ENCODE measurements at regions not wholly inside any gene's neighbourhood (a gene's known extent, or its start where the extent isn't known, plus 50 kb on each side); places are given as distances from the start of the nearest gene placed in this dataset.

DNA sequence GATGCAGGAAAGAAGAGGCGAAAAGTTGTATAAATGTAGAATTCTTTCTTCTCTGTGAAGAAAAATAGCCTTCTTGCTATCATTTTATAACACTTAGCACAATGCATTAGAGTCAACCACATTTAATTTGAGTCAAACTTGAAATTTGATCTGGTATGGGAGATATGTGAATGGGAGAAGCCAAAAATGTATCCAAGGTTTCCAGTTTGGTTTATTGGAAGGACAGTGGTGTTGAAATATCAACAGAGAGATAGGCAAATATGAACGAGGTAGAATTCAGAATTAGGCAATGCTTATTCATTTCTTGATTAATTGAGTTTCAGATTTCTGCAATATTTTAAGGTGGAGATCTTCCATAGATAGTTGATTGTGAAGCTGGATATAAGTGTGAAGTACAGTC lies 991.9 kb upstream of the CHAC2 start:
- H3K27me3 ChIP-seq (ENCODE audit: low read length) = no peaks in the 10 kb centered on the region
- H4K20me1 ChIP-seq (ENCODE audit: low read depth, low read length) = no peaks in the 10 kb centered on the region

DNA sequence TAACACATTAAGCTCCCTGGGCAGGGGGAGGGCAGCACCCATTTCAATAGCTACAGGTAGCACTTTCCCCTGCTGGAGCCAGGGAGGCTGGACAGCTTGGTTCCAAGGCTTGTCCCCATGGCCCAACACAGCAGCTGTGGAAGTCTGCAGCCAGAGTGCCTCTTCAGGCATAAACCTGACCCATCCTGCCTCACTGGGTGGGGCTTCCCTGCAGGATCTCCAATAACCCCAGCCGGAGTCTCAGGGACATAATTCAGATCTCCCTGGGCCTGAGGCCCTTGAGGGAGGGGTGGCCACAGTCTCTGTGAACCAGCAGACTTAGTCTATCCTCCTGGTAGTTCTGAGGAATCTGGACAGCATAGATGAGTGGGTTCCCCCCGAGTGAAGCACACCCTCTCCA lies 1001.9 kb upstream of the CHAC2 start:
- Histone ChIP-seq H3K27me3 (ENCODE audit: low read length) (no peaks in the 10 kb centered on the region), H3K79me2 (ENCODE audit: insufficient read depth, low read length) (no peaks in the 10 kb centered on the region), H3K36me3 (ENCODE audit: low read length) (no peaks in the 10 kb centered on the region), H3K4me3 (ENCODE audit: insufficient read depth, low read length, poor library complexity, severe bottlenecking) (no peak overlapping the region), H3K4me2 (ENCODE audit: low read depth, low read length, poor library complexity, severe bottlenecking) (no peak overlapping the region), H4K20me1 (ENCODE audit: low read depth, low read length) (no peaks in the 10 kb centered on the region), H3F3A (ENCODE audit: insufficient read depth) (no peaks in the 10 kb centered on the region; the same call in 1 of the 2 replicates), H3K27ac (ENCODE audit: low read depth, low read length) (no peak overlapping the region), H2AFZ (ENCODE audit: low read depth, low read length, severe bottlenecking) (no peak overlapping the region), H3K9me2 (replicated peaks; ENCODE audit: insufficient read depth, low read length) (no peaks in the 10 kb centered on the region), H3K9ac (ENCODE audit: low read length) (no peak overlapping the region), H3K9me3 (ENCODE audit: insufficient read depth, low read length) (no peaks in the 10 kb centered on the region)
- no peak for TF ChIP-seq EZH2phosphoT487 (conservative IDR thresholded peaks at IDR 0.05; ENCODE audit: low read length)
- TF ChIP-seq, protein P1, sequence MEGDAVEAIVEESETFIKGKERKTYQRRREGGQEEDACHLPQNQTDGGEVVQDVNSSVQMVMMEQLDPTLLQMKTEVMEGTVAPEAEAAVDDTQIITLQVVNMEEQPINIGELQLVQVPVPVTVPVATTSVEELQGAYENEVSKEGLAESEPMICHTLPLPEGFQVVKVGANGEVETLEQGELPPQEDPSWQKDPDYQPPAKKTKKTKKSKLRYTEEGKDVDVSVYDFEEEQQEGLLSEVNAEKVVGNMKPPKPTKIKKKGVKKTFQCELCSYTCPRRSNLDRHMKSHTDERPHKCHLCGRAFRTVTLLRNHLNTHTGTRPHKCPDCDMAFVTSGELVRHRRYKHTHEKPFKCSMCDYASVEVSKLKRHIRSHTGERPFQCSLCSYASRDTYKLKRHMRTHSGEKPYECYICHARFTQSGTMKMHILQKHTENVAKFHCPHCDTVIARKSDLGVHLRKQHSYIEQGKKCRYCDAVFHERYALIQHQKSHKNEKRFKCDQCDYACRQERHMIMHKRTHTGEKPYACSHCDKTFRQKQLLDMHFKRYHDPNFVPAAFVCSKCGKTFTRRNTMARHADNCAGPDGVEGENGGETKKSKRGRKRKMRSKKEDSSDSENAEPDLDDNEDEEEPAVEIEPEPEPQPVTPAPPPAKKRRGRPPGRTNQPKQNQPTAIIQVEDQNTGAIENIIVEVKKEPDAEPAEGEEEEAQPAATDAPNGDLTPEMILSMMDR (IDR thresholded peaks at IDR 0.05; ENCODE audit: insufficient read depth, low read length, poor library complexity, severe bottlenecking) = no peak

More for the DNA sequence above, 991.9 kb upstream of the CHAC2 start:
- no peak for TF ChIP-seq EZH2phosphoT487 (conservative IDR thresholded peaks at IDR 0.05; ENCODE audit: low read length)
- TF ChIP-seq, protein P1 (IDR thresholded peaks at IDR 0.05; ENCODE audit: insufficient read depth, low read length, poor library complexity, severe bottlenecking) = no peak
- H3K9me2 ChIP-seq (replicated peaks; ENCODE audit: insufficient read depth, low read length) = no peaks in the 10 kb centered on the region
- H3F3A ChIP-seq (ENCODE audit: insufficient read depth) = no peaks in the 10 kb centered on the region
- H3K9me3 ChIP-seq (ENCODE audit: insufficient read depth, low read length) = no peaks in the 10 kb centered on the region
- no peak overlapping the region for H3K9ac ChIP-seq (ENCODE audit: low read length)
- H3K4me2 ChIP-seq (ENCODE audit: low read depth, low read length, poor library complexity, severe bottlenecking) = no peak overlapping the region
- H3K79me2 ChIP-seq (ENCODE audit: insufficient read depth, low read length) = no peaks in the 10 kb centered on the region
- H2AFZ ChIP-seq (ENCODE audit: low read depth, low read length, severe bottlenecking) = no peak overlapping the region
- H3K36me3 ChIP-seq (ENCODE audit: low read length) = no peaks in the 10 kb centered on the region
- H3K4me3 ChIP-seq (ENCODE audit: insufficient read depth, low read length, poor library complexity, severe bottlenecking) = no peak overlapping the region
- no peak overlapping the region for H3K27ac ChIP-seq (ENCODE audit: low read depth, low read length)

DNA sequence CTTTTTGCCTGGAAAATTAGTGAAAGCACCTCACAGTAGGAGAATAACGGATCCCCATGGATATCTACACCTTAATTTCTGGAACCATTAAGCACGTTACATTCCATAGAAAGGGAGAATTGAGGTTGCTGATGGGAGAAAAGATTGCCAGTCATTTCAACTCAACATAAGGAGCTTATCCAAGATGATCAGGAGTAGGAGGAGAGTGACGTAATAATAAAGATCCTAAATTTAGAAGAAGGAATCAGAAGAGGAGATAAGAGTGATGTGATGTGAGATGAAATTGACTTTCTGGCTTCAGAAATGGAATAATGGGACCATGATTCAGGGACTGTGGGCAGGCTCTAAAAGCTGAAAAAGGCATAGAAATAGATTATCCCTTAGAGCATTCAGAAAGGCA lies 1017.8 kb upstream of the CHAC2 start:
- Histone ChIP-seq H2AFZ (ENCODE audit: low read depth, low read length, severe bottlenecking) (no peak overlapping the region), H3K36me3 (ENCODE audit: low read length) (no peaks in the 10 kb centered on the region)

More for the DNA sequence above, 1017.8 kb upstream of the CHAC2 start:
- Histone ChIP-seq H3K4me2 (ENCODE audit: low read depth, low read length, poor library complexity, severe bottlenecking) (no peak overlapping the region), H3K79me2 (ENCODE audit: insufficient read depth, low read length) (no peaks in the 10 kb centered on the region), H4K20me1 (ENCODE audit: low read depth, low read length) (no peaks in the 10 kb centered on the region), H3K4me3 (ENCODE audit: insufficient read depth, low read length, poor library complexity, severe bottlenecking) (no peak overlapping the region), H3K9ac (ENCODE audit: low read length) (no peak overlapping the region), H3K27me3 (ENCODE audit: low read length) (no peaks in the 10 kb centered on the region), H3F3A (ENCODE audit: insufficient read depth) (no peaks in the 10 kb centered on the region), H3K9me3 (ENCODE audit: insufficient read depth, low read length) (peaks cover 14% of the 10 kb centered on the region; the same call in 1 of the 2 replicates), H3K27ac (ENCODE audit: low read depth, low read length) (no peak overlapping the region), H3K9me2 (replicated peaks; ENCODE audit: insufficient read depth, low read length) (no peaks in the 10 kb centered on the region)
- no peak for TF ChIP-seq EZH2phosphoT487 (conservative IDR thresholded peaks at IDR 0.05; ENCODE audit: low read length)
- TF ChIP-seq, protein P1 (IDR thresholded peaks at IDR 0.05; ENCODE audit: insufficient read depth, low read length, poor library complexity, severe bottlenecking) = no peak

All from SU-DHL-6 (cell line).